ENCODE measurements at regions not wholly inside any gene's neighbourhood (a gene's known extent, or its start where the extent isn't known, plus 50 kb on each side); places are given as distances from the start of the nearest gene placed in this dataset.

- no peak for TF ChIP-seq CTCF (IDR thresholded peaks at IDR 0.05)
Observed at GRCh38 chr20:63104312-63105181, 97.8 kb upstream of the BHLHE23 start.

GRCh38 chr20:63103402-63104311 lies 96.9 kb upstream of the BHLHE23 start:
- TF ChIP-seq CTCF (IDR thresholded peaks at IDR 0.05), result no peak

- TF ChIP-seq CTCF (IDR thresholded peaks at IDR 0.05), result no peak
Observed at GRCh38 chr20:63102721-63103375, 96.1 kb upstream of the BHLHE23 start.

- TF ChIP-seq CTCF (IDR thresholded peaks at IDR 0.05), result no peak
Observed at GRCh38 chr20:63101781-63102720, 95.3 kb upstream of the BHLHE23 start.

GRCh38 chr20:63100926-63101699 lies 94.3 kb upstream of the BHLHE23 start:
- TF ChIP-seq CTCF (IDR thresholded peaks at IDR 0.05), result no peak

- TF ChIP-seq CTCF (IDR thresholded peaks at IDR 0.05), result no peak
Observed at GRCh38 chr20:63100174-63100925, 93.6 kb upstream of the BHLHE23 start.
